Adrenal gland (tissue), 9 donors: ENCODE measurements at regions not wholly inside any gene's neighbourhood (a gene's known extent, or its start where the extent isn't known, plus 50 kb on each side); places are given as distances from the start of the nearest gene placed in this dataset.
"Not testable (repeated sequence)": the region's sequence is repeated elsewhere in the genome, so short reads cannot be mapped to it uniquely, and the experiment has no call there.

Experiments
- DNase-seq, 7 donors: peaks; one replicate each; pipeline ENCODE4 v3.0.0-alpha.2; 2019 to 2020
- H3K27ac ChIP-seq, 5 donors: fragments of 200-600 bp; sonication (generic) in 4 of 5; 1 replicate in 3 of 5; 2 replicates in 2 of 5; pipeline versions ENCODE4 v1.5.1 to v1.8.0; 2016 to 2020; ENCODE audit warnings: mild to moderate bottlenecking in 1 of 5
- H3K27me3 ChIP-seq: fragments of 200-600 bp; 2 replicates; pipeline ENCODE4 v1.8.0; 2021
- H3K36me3 ChIP-seq, 2 donors: fragments of 200-600 bp; replicated peaks in 1 of 2; 1 replicate in 1 of 2; 2 replicates in 1 of 2; pipeline versions ENCODE4 v1.5.1 to v1.8.0; 2018 to 2022
- H3K4me1 ChIP-seq, 2 donors: fragments of 200-600 bp; replicated peaks in 1 of 2; 1 replicate in 1 of 2; 2 replicates in 1 of 2; pipeline versions ENCODE4 v1.5.1 to v1.8.0; 2018 to 2021
- H3K4me3 ChIP-seq, 4 donors: fragments of 200-600 bp; sonication (generic) in 3 of 4; one replicate each; pipeline ENCODE4 v1.5.1; 2016 to 2018
- H3K9me3 ChIP-seq, 3 donors: fragments of 200-600 bp; sonication (generic) in 1 of 3; replicated peaks in 1 of 3; 1 replicate in 2 of 3; 2 replicates in 1 of 3; pipeline versions ENCODE4 v1.5.1 to v1.8.0; 2016 to 2021
- CTCF ChIP-seq, 6 experiments: fragments of 450-650 bp in 4 of 6; fragments of 200-600 bp in 2 of 6; sonication (generic) in 1 of 6; IDR thresholded peaks; 1 replicate in 5 of 6; 2 replicates in 1 of 6; pipeline versions ENCODE4 v1.5.1 to v1.8.0; 2016 to 2021; ENCODE audit warnings: antibody characterized with exemption in 6 of 6, mild to moderate bottlenecking in 2 of 6, moderate library complexity in 1 of 6
- POLR2A ChIP-seq, 2 donors: fragments of 450-650 bp; IDR thresholded peaks; one replicate each; pipeline ENCODE4 v1.6.1; 2017; ENCODE audit warnings: antibody characterized with exemption in 2 of 2, mild to moderate bottlenecking in 2 of 2, moderate library complexity in 1 of 2
- WGBS, 4 donors: extraction: QIAGEN DNeasy Blood & Tissue Kit in 2 of 4; methylation state at CpG; one replicate each; pipeline versions ENCODE4 v1.1.5 to v1.1.7; 2013 to 2017; 5-methylcytosine and 5-hydroxymethylcytosine counted together
- intact Hi-C, 2 donors: fragments of 100-400 bp; cut with DNase I; formaldehyde crosslinking; loops; one replicate each; pipeline versions ENCODE4 v1.14.1 to v1.15.0; 2022 to 2023
- donor health status: healthy with polysubstance abuse.
- donor health status: Bipolar disorder and iron deficiency.
- donor health status: DM: yes; HTN: yes; CAD: no.
- donor health status: DM: no; HTN: no; CAD: no.
- donor health status: DM: no; HTN: no; CAD: no.

- intact Hi-C loops: no loop called here
- WGBS, 4 donors: 63 to 81% (median 72%) methylated on average over 2 of the region's 2 CpGs
- Histone ChIP-seq H3K36me3 (no peaks in the 10 kb centered on the region), H3K9me3 (no peaks in the 10 kb centered on the region), H3K4me3 (no peak overlapping the region), H3K27me3 (no peaks in the 10 kb centered on the region), H3K4me1 (no peaks in the 10 kb centered on the region), H3K27ac (no peak overlapping the region)
- TF ChIP-seq POLR2A (IDR thresholded peaks at IDR 0.05) (no peak), CTCF (IDR thresholded peaks at IDR 0.05) (no peak)
- no peak for DNase-seq
Observed at GRCh38 chr9:7721291-7721690, 78.3 kb downstream of the DMAC1 start.

GRCh38 chr9:7713088-7713487, 86.5 kb downstream of the DMAC1 start:
- 77 to 87% (median 80%) methylated on average over 5 to 8 of the region's 8 CpGs for WGBS, 4 donors

GRCh38 chr9:7710686-7711085, 88.9 kb downstream of the DMAC1 start:
- H3K4me1 ChIP-seq: no peaks in the 10 kb centered on the region
- no peak for DNase-seq
- H3K36me3 ChIP-seq: no peaks in the 10 kb centered on the region
- no peak for TF ChIP-seq CTCF (IDR thresholded peaks at IDR 0.05)
- no peak for TF ChIP-seq POLR2A (IDR thresholded peaks at IDR 0.05)
- H3K27ac ChIP-seq: no peak overlapping the region
- H3K4me3 ChIP-seq: no peak overlapping the region
- H3K27me3 ChIP-seq: no peaks in the 10 kb centered on the region
- intact Hi-C loops: no loop called here
- H3K9me3 ChIP-seq: no peaks in the 10 kb centered on the region

More at GRCh38 chr9:7713088-7713487, 86.5 kb downstream of the DMAC1 start:
- intact Hi-C loops, H3K36me3 ChIP-seq, H3K4me1 ChIP-seq, DNase-seq, H3K9me3 ChIP-seq, H3K27me3 ChIP-seq, H3K4me3 ChIP-seq, H3K27ac ChIP-seq: not testable (repeated sequence)

- no peaks in the 10 kb centered on the region for H3K36me3 ChIP-seq
- TF ChIP-seq POLR2A (IDR thresholded peaks at IDR 0.05) (no peak), CTCF (IDR thresholded peaks at IDR 0.05) (no peak)
- intact Hi-C loops: no loop called here
- no peak overlapping the region for H3K4me3 ChIP-seq
- H3K27ac ChIP-seq: no peak overlapping the region
- no peak for DNase-seq
- H3K27me3 ChIP-seq: no peaks in the 10 kb centered on the region
- no peaks in the 10 kb centered on the region for H3K9me3 ChIP-seq
- 89 to 91% (median 89%) methylated on average over 4 of the region's 4 CpGs for WGBS, 4 donors
- no peaks in the 10 kb centered on the region for H3K4me1 ChIP-seq
Observed at GRCh38 chr9:7707934-7708333, 91.6 kb downstream of the DMAC1 start.

GRCh38 chr9:7704543-7704942, 95.0 kb downstream of the DMAC1 start:
- WGBS, 4 donors: 33 to 67% (median 39%) methylated on average over 1 of the region's 1 CpG
- no peaks in the 10 kb centered on the region for H3K27me3 ChIP-seq
- H3K9me3 ChIP-seq: no peaks in the 10 kb centered on the region
- H3K36me3 ChIP-seq: no peaks in the 10 kb centered on the region
- no peak overlapping the region for H3K4me3 ChIP-seq
- no peak for TF ChIP-seq CTCF (IDR thresholded peaks at IDR 0.05)
- no peak for TF ChIP-seq POLR2A (IDR thresholded peaks at IDR 0.05)
- DNase-seq: no peak
- no peak overlapping the region for H3K27ac ChIP-seq
- intact Hi-C loops: no loop called here
- H3K4me1 ChIP-seq: no peaks in the 10 kb centered on the region
